Prostate gland (tissue), 1 donor: ENCODE measurements at regions not wholly inside any gene's neighbourhood (a gene's known extent, or its start where the extent isn't known, plus 50 kb on each side); places are given as distances from the start of the nearest gene placed in this dataset.

Experiments used
- POLR2A ChIP-seq: fragments of 450-650 bp; IDR thresholded peaks from one replicate; pipeline ENCODE4 v1.6.1; 2016; ENCODE audit warnings: antibody characterized with exemption, mild to moderate bottlenecking
- POLR2AphosphoS5 ChIP-seq: sonication (generic); formaldehyde crosslinking; IDR thresholded peaks from one replicate; pipeline ENCODE4 v1.6.1; 2017; ENCODE audit warnings: antibody characterized with exemption

DNA sequence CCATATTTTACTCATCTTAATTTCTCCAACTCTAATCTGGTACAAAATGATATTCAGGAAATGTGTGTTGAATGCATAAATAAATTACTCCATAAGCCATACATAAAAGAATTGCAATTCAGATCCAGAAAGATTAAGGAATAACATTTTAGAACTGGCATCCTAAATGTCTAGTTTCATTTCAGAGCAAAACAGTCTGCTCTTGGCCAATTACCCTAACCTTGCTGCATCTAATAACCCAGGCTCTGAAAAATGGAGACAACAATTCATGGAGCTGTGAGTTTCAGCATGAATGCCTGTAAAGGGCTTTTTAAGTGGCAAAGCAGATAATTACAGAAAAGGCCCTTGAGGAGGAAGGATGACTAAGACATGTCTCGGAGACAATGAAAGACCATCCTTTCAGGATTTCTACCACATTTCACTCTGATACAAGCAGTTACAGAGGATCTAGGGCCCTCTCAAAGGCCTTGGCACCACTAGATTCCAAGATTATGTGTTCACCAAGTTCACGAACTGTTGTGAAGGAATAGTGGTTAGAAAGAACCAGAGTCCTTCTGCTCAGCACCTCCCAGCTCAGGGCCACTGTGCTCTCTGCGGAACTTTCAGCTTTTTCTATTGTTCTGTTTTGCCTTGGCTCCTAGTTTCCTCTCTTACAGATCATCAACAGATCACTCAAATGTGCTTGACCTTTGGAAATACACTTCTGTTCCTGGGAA, 157.6 kb upstream of the BLID start:
- TF ChIP-seq POLR2AphosphoS5 (no peak), POLR2A (no peak)
